Trophoblast cell (in vitro differentiated cells and primary cell): ENCODE measurements at regions not wholly inside any gene's neighbourhood (a gene's known extent, or its start where the extent isn't known, plus 50 kb on each side); places are given as distances from the start of the nearest gene placed in this dataset.

Source experiments
- DNase-seq, 2 donors: peaks; one replicate each; pipeline ENCODE4 v3.0.0-alpha.2; 2016
- H2AFZ ChIP-seq: 2 replicates; pipeline ENCODE4 v1.6.1; 2013; ENCODE audit warnings: low read length, moderate library complexity, mild to moderate bottlenecking; ENCODE audit not compliant: insufficient read depth, poor library complexity
- H2AK5ac ChIP-seq: 2 replicates; pipeline ENCODE4 v1.6.1; 2013; ENCODE audit warnings: mild to moderate bottlenecking, low read length
- H2BK120ac ChIP-seq: 2 replicates; pipeline ENCODE4 v1.6.1; 2013; ENCODE audit warnings: low read length, mild to moderate bottlenecking, moderate library complexity; ENCODE audit not compliant: insufficient read depth, poor library complexity
- H2BK12ac ChIP-seq: 2 replicates; pipeline ENCODE4 v1.6.1; 2013; ENCODE audit warnings: mild to moderate bottlenecking, low read length, moderate library complexity
- H2BK5ac ChIP-seq: 2 replicates; pipeline ENCODE4 v1.6.1; 2013; ENCODE audit warnings: low read length, low read depth, moderate library complexity, mild to moderate bottlenecking; ENCODE audit not compliant: poor library complexity
- H3K14ac ChIP-seq: 2 replicates; pipeline ENCODE4 v1.6.1; 2013; ENCODE audit warnings: mild to moderate bottlenecking, low read length
- H3K18ac ChIP-seq: 2 replicates; pipeline ENCODE4 v1.6.1; 2013; ENCODE audit warnings: mild to moderate bottlenecking, low read length
- H3K23ac ChIP-seq: 2 replicates; pipeline ENCODE4 v1.6.1; 2013; ENCODE audit warnings: low read length
- H3K27ac ChIP-seq: 2 replicates; pipeline ENCODE4 v1.5.1; 2013; ENCODE audit warnings: low read depth, mild to moderate bottlenecking, inconsistent platforms, low read length, moderate library complexity
- H3K27me3 ChIP-seq: 2 replicates; pipeline ENCODE4 v1.6.1; 2013; ENCODE audit warnings: inconsistent platforms, mild to moderate bottlenecking, low read length, moderate library complexity; ENCODE audit not compliant: insufficient read depth
- H3K36me3 ChIP-seq, 2 experiments: 1 replicate in 1 of 2; 2 replicates in 1 of 2; pipeline ENCODE4 v1.6.1; 2013; ENCODE audit warnings: low read length in 2 of 2, mild to moderate bottlenecking in 2 of 2, moderate library complexity in 1 of 2; ENCODE audit not compliant: insufficient read depth in 2 of 2, control insufficient read depth in 1 of 2
- H3K4ac ChIP-seq: 2 replicates; pipeline ENCODE4 v1.6.1; 2013; ENCODE audit warnings: low read depth, mild to moderate bottlenecking, low read length, moderate library complexity
- H3K4me1 ChIP-seq, 2 experiments: 1 replicate in 1 of 2; 2 replicates in 1 of 2; pipeline ENCODE4 v1.6.1; 2013; ENCODE audit warnings: low read length in 2 of 2, mild to moderate bottlenecking in 2 of 2, moderate library complexity in 1 of 2; ENCODE audit not compliant: insufficient read depth in 2 of 2, control insufficient read depth in 1 of 2
- H3K4me2 ChIP-seq: 2 replicates; pipeline ENCODE4 v1.6.1; 2013; ENCODE audit warnings: inconsistent platforms, mild to moderate bottlenecking, low read length, moderate library complexity
- H3K4me3 ChIP-seq: 2 replicates; pipeline ENCODE4 v1.5.1; 2013; ENCODE audit warnings: mild to moderate bottlenecking, low read depth, low read length, inconsistent platforms
- H3K79me1 ChIP-seq: one replicate; pipeline ENCODE4 v1.6.1; 2013; ENCODE audit warnings: low read length
- H3K79me2 ChIP-seq: 2 replicates; pipeline ENCODE4 v1.6.1; 2013; ENCODE audit warnings: low read length, mild to moderate bottlenecking; ENCODE audit not compliant: control insufficient read depth, insufficient read depth, poor library complexity
- H3K9ac ChIP-seq: 2 replicates; pipeline ENCODE4 v1.6.1; 2013; ENCODE audit warnings: mild to moderate bottlenecking, low read length
- H3K9me3 ChIP-seq: 2 replicates; pipeline ENCODE4 v1.6.1; 2013; ENCODE audit warnings: low read depth, mild to moderate bottlenecking, control low read depth, inconsistent platforms, low read length; ENCODE audit not compliant: insufficient read depth
- H4K12ac ChIP-seq: 2 replicates; pipeline ENCODE4 v1.6.1; 2013; ENCODE audit warnings: low read depth, mild to moderate bottlenecking, low read length, moderate library complexity
- H4K8ac ChIP-seq: 2 replicates; pipeline ENCODE4 v1.6.1; 2013; ENCODE audit warnings: low read depth, mild to moderate bottlenecking, low read length, moderate library complexity
- H4K91ac ChIP-seq: one replicate; pipeline ENCODE4 v1.6.1; 2013; ENCODE audit warnings: low read depth, mild to moderate bottlenecking, low read length, moderate library complexity
- WGBS: extraction: QIAGEN DNeasy Blood & Tissue Kit; methylation state at CpG from one replicate; pipeline ENCODE4 v1.1.7; 2013; ENCODE audit warnings: missing lambda C conversion rate; ENCODE audit not compliant: insufficient read length, insufficient coverage; ENCODE audit errors: extremely low coverage; 5-methylcytosine and 5-hydroxymethylcytosine counted together

DNA sequence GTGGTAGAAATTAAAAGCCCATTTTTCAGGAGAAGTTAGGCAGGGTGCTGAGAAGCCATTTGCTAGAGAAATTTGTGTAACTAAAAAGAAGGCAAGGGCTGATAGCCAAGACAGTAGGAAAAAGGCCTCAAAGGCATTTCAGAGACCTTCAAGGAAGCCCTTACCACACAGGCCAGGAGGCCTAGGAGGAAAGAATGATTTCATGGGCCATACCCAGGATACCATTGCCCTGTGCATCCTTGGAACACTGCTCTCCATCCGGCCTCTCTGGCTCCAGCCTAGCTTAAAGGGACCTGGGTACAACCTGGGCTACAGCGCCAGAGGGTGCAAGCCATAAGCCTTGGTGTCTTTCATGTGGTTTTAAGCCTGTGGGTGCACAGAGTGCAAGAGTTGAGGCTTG is 193.6 kb upstream of the GRM7 start:
- Histone ChIP-seq H3K36me3 (no peaks in the 10 kb centered on the region), H3K4me1 (no peaks in the 10 kb centered on the region), H3K23ac (no peak overlapping the region), H3K4ac (no peak overlapping the region), H3K14ac (no peak overlapping the region), H3K79me1 (no peaks in the 10 kb centered on the region), H2BK12ac (no peak overlapping the region), H2AK5ac (no peak overlapping the region), H2AFZ (no peak overlapping the region), H4K12ac (no peak overlapping the region), H4K91ac (no peak overlapping the region), H3K27ac (no peak overlapping the region), H3K18ac (no peak overlapping the region), H2BK5ac (no peak overlapping the region), H3K9me3 (peaks cover 4% of the 10 kb centered on the region), H3K79me2 (no peaks in the 10 kb centered on the region), H3K9ac (no peak overlapping the region), H3K4me2 (no peak overlapping the region), H3K4me3 (no peak overlapping the region), H4K8ac (no peak overlapping the region), H3K27me3 (no peaks in the 10 kb centered on the region), H2BK120ac (no peak overlapping the region)
- WGBS, result no CpG with 5 or more reads among the region's 2 CpGs
- DNase-seq, result no peak

DNA sequence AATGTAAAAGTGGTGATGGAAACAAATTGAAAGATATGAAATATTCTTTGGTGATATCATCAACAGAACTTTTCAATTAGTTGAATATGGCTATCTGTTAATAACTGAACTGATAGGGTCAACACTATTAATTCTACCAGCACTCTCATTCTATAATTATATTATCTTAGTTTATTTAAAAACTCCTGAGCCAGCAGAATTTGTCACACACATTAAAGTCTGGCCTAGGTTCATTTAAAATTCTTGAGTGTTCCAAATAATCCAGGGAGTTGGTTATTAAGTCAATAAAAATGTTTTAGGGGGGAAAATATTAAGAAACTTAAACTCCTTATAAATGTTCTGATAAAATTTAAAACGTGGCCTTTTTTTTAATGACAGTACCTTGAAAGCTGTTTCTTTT is 189.6 kb upstream of the GRM7 start:
- H2BK5ac ChIP-seq, result no peak overlapping the region
- H3K79me2 ChIP-seq, result no peaks in the 10 kb centered on the region
- no peak overlapping the region for H3K18ac ChIP-seq
- H3K27me3 ChIP-seq, result no peaks in the 10 kb centered on the region
- H3K23ac ChIP-seq, result no peak overlapping the region
- H3K9ac ChIP-seq, result no peak overlapping the region
- no peak for DNase-seq
- no peak overlapping the region for H3K4me2 ChIP-seq
- no peak overlapping the region for H3K14ac ChIP-seq
- H3K79me1 ChIP-seq, result no peaks in the 10 kb centered on the region
- H2BK12ac ChIP-seq, result no peak overlapping the region
- no peak overlapping the region for H2AFZ ChIP-seq
- H3K4me3 ChIP-seq, result no peak overlapping the region
- H3K9me3 ChIP-seq, result peaks cover 4% of the 10 kb centered on the region
- H2AK5ac ChIP-seq, result no peak overlapping the region
- H4K8ac ChIP-seq, result no peak overlapping the region
- no peak overlapping the region for H3K4ac ChIP-seq
- WGBS, result no CpG with 5 or more reads among the region's 1 CpG
- H3K4me1 ChIP-seq, result no peaks in the 10 kb centered on the region
- H4K12ac ChIP-seq, result no peak overlapping the region
- H4K91ac ChIP-seq, result no peak overlapping the region
- H3K27ac ChIP-seq, result no peak overlapping the region
- H2BK120ac ChIP-seq, result no peak overlapping the region
- no peaks in the 10 kb centered on the region for H3K36me3 ChIP-seq

DNA sequence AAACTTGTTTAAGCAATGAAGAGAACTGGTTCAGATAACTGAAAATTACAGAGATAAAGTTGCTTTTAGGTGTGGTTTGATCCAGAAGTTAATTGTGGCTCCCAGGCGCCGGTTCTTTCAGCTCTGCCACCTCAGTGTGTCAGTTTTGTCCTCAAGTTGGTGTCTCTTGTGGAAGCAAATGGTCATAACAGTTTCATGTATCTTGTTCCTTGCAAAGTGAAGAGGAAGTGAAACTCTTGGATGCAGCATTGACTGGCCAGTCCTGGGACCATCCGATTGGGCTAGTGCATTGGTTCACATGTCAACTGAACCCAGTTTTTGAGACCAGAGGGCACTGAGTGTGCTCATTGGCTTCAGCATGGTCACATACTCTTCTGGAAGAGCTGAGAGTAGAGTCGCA is 181.4 kb upstream of the GRM7 start:
- Histone ChIP-seq H3K4me2 (no peak overlapping the region), H3K18ac (no peak overlapping the region), H3K4ac (no peak overlapping the region), H2BK120ac (no peak overlapping the region), H3K9ac (no peak overlapping the region), H3K4me3 (no peak overlapping the region), H3K27ac (no peak overlapping the region), H3K27me3 (no peaks in the 10 kb centered on the region), H4K12ac (no peak overlapping the region), H4K91ac (no peak overlapping the region), H3K23ac (no peak overlapping the region), H3K9me3 (no peaks in the 10 kb centered on the region), H3K79me2 (no peaks in the 10 kb centered on the region), H2BK12ac (no peak overlapping the region), H3K36me3 (no peaks in the 10 kb centered on the region), H2AK5ac (no peak overlapping the region), H2BK5ac (no peak overlapping the region), H3K79me1 (no peaks in the 10 kb centered on the region), H3K4me1 (no peaks in the 10 kb centered on the region), H4K8ac (no peak overlapping the region), H3K14ac (no peak overlapping the region), H2AFZ (no peak overlapping the region)
- no CpG with 5 or more reads among the region's 4 CpGs for WGBS
- DNase-seq, result no peak

GRCh38 chr3:6680119-6680806 is 180.7 kb upstream of the GRM7 start:
- no peaks in the 10 kb centered on the region for H3K9me3 ChIP-seq
- H3K4me1 ChIP-seq, result no peaks in the 10 kb centered on the region
- no peak overlapping the region for H2BK120ac ChIP-seq
- WGBS, result no CpG with 5 or more reads among the region's 3 CpGs
- no peak overlapping the region for H4K91ac ChIP-seq
- H2BK12ac ChIP-seq, result no peak overlapping the region
- no peak overlapping the region for H2AFZ ChIP-seq
- H3K79me2 ChIP-seq, result no peaks in the 10 kb centered on the region
- no peak overlapping the region for H3K18ac ChIP-seq
- H3K9ac ChIP-seq, result no peak overlapping the region
- H4K8ac ChIP-seq, result no peak overlapping the region
- no peak overlapping the region for H3K14ac ChIP-seq
- no peak overlapping the region for H3K27ac ChIP-seq
- DNase-seq, result no peak
- H3K4me3 ChIP-seq, result no peak overlapping the region
- no peak overlapping the region for H3K4me2 ChIP-seq
- H3K23ac ChIP-seq, result no peak overlapping the region
- H4K12ac ChIP-seq, result no peak overlapping the region
- H3K4ac ChIP-seq, result no peak overlapping the region
- no peaks in the 10 kb centered on the region for H3K79me1 ChIP-seq
- no peak overlapping the region for H2BK5ac ChIP-seq
- no peaks in the 10 kb centered on the region for H3K36me3 ChIP-seq
- no peaks in the 10 kb centered on the region for H3K27me3 ChIP-seq
- no peak overlapping the region for H2AK5ac ChIP-seq
